MG63 (cell line): ENCODE measurements at regions not wholly inside any gene's neighbourhood (a gene's known extent, or its start where the extent isn't known, plus 50 kb on each side); places are given as distances from the start of the nearest gene placed in this dataset.
A peak's percentile ranks its signal among the peaks of the same experiment; 100 is the strongest.

ENCODE experiments used
- DNase-seq: peaks from one replicate; pipeline ENCODE4 v3.0.0-alpha.2; 2020
- H3K27me3 ChIP-seq: fragments of 250-450 bp; sonication (Bioruptor Pico); 2 replicates; pipeline ENCODE4 v1.5.1; 2020; ENCODE audit warnings: mild to moderate bottlenecking, moderate library complexity
- H3K36me3 ChIP-seq: fragments of 250-450 bp; sonication (Bioruptor Pico); 2 replicates; pipeline ENCODE4 v1.5.1; 2020; ENCODE audit warnings: mild to moderate bottlenecking, moderate library complexity
- H3K4me3 ChIP-seq: fragments of 250-450 bp; sonication (Bioruptor Pico); 2 replicates; pipeline ENCODE4 v1.5.1; 2020; ENCODE audit warnings: mild to moderate bottlenecking, moderate library complexity
- H3K9me3 ChIP-seq: fragments of 250-450 bp; sonication (Bioruptor Pico); 2 replicates; pipeline ENCODE4 v1.5.1; 2020; ENCODE audit warnings: mild to moderate bottlenecking, moderate library complexity

DNA sequence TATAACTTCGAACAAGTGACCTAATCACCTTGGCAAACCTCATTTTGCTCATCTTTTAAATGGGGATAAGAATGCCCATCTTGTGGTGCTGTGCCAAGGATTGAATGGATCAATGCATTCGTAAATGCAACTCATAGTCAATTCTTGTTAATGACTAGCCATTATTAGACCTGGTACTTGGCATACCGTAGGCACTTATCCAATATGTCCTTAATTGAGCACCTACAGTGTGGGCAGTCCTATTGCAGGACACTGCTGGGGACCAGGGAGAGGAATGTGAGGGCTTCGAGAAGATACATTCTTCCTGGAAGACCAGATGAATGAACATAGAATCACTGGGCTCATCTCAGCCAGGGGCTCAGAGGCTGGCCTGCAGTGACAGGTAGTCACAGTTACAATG lies 177.2 kb upstream of the TLE3 start:
- DNase-seq: no peak
- Histone ChIP-seq H3K9me3 (no peaks in the 10 kb centered on the region), H3K4me3 (no peak overlapping the region), H3K27me3 (peaks cover 2% of the 10 kb centered on the region), H3K36me3 (no peaks in the 10 kb centered on the region)

DNA sequence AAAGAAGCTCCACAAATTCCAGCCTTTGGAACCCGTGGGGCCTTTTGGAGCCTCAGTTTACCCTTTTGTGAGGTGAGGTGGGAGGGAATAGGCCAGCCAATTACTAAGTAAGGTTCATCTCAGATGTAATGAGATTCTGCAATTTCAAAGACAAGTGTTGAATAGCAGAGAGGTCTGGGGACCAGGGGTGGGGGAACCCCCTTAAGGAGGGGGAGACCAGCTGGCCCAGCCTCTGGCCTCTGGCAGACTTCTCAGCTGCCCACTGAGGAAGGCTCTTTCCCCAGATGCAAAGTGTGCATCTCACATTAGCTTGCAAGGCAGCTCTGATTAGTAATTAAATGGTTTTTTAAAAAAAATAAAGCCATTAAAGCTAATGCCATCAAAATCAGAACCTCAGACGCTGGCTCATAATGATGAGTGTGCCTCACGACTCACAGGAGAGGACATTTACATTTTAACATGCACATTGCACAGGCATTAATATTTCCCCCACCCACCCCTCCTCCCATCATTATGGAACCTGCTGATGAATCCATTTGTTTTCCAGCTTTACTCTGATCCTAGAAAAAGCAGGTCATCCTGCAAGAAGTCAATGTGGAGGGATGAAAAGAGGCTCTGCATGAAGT lies 176.7 kb upstream of the TLE3 start:
- H3K9me3 ChIP-seq: no peaks in the 10 kb centered on the region
- no peak for DNase-seq
- H3K4me3 ChIP-seq: no peak overlapping the region

DNA sequence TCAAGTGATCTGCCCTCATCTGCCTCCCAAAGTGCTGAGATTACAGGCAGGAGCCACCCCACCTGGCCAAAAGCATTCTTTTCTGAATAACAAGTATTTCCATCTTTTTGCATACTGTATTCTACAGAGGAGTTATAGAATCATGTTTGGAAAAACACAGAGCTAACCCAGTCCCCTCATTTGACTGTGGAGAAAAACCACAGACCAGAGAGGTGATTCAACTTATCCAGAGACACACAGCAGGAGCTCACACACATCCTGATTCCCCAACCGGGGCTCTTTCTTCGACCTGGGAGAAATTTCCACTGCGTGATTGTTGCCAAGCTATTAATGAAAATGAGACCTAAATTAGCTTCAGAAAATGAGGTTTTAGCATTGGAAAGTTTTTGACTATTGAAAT lies 176.1 kb upstream of the TLE3 start:
- peaks cover 4% of the 10 kb centered on the region for H3K27me3 ChIP-seq
- H3K9me3 ChIP-seq: no peaks in the 10 kb centered on the region
- no peak for DNase-seq
- H3K36me3 ChIP-seq: no peaks in the 10 kb centered on the region
- no peak overlapping the region for H3K4me3 ChIP-seq

More for the DNA sequence above, 176.7 kb upstream of the TLE3 start:
- peaks cover 4% of the 10 kb centered on the region for H3K27me3 ChIP-seq
- no peaks in the 10 kb centered on the region for H3K36me3 ChIP-seq

- Histone ChIP-seq H3K9me3 (no peaks in the 10 kb centered on the region), H3K27me3 (peaks cover 4% of the 10 kb centered on the region), H3K36me3 (no peaks in the 10 kb centered on the region), H3K4me3 (no peak overlapping the region)
- DNase-seq: no peak
Observed at GRCh38 chr15:70272565-70273355, 175.0 kb upstream of the TLE3 start.

DNA sequence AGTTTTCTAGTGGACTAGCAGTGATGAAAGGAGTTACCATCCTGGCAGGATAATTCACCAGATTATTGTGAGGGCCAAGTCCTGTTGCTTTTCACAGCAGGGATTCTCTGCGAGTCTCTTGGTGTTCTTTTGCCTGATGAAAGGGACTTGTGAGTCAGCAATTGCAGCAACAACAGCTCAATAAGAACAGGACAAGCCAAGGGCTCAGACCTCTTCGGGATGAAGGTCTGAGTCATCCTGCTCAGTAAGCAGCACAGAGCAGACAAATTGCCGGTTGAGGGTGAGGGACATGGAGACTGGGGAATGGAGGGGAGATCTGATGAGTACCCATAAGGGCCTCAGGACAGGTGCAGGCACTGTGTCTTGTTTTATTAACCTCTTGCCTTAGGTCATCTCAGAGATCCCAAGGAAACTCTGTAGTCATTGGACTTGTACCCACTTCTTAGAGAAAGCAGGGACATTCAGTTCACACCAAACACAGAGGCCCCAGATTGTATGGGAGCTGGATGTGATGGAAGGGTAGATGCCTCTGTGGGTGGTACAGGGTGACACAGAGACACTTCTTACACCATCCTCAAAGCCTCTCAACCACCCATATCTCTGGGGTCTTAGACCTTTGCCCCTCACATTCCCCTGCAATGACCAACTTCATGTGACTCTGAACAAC lies 173.8 kb upstream of the TLE3 start:
- Histone ChIP-seq H3K27me3 (peaks cover 4% of the 10 kb centered on the region), H3K36me3 (no peaks in the 10 kb centered on the region), H3K4me3 (no peak overlapping the region), H3K9me3 (no peaks in the 10 kb centered on the region)
- peak; percentile 93 for DNase-seq

DNA sequence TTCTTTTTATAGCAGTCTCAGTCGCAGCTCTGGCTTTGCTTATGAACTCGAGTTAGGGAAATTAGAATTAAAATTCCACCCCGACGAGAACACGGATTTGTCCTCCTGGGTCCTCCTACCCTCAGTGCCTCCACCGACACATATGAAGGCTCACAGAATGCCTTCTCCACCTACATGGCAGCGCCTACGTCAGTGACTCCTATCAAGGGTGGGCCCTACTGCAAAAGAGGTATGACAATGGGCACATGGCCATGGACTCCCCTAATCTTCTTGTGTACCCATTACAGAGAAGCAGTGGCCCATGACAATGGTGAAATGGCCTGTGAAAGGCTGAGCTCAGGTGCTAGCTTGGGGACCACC lies 173.0 kb upstream of the TLE3 start:
- no peak for DNase-seq
- H3K4me3 ChIP-seq: no peak overlapping the region
- H3K36me3 ChIP-seq: no peaks in the 10 kb centered on the region
- peaks cover 4% of the 10 kb centered on the region for H3K27me3 ChIP-seq
- no peaks in the 10 kb centered on the region for H3K9me3 ChIP-seq

- H3K36me3 ChIP-seq: no peaks in the 10 kb centered on the region
- no peak for DNase-seq
- H3K4me3 ChIP-seq: no peak overlapping the region
- no peaks in the 10 kb centered on the region for H3K9me3 ChIP-seq
- peaks cover 4% of the 10 kb centered on the region for H3K27me3 ChIP-seq
Observed at GRCh38 chr15:70269991-70270751, 172.5 kb upstream of the TLE3 start.

GRCh38 chr15:70269311-70269911 lies 171.7 kb upstream of the TLE3 start:
- no peak for DNase-seq
- Histone ChIP-seq H3K9me3 (no peaks in the 10 kb centered on the region), H3K36me3 (no peaks in the 10 kb centered on the region), H3K27me3 (peaks cover 4% of the 10 kb centered on the region), H3K4me3 (no peak overlapping the region)

DNA sequence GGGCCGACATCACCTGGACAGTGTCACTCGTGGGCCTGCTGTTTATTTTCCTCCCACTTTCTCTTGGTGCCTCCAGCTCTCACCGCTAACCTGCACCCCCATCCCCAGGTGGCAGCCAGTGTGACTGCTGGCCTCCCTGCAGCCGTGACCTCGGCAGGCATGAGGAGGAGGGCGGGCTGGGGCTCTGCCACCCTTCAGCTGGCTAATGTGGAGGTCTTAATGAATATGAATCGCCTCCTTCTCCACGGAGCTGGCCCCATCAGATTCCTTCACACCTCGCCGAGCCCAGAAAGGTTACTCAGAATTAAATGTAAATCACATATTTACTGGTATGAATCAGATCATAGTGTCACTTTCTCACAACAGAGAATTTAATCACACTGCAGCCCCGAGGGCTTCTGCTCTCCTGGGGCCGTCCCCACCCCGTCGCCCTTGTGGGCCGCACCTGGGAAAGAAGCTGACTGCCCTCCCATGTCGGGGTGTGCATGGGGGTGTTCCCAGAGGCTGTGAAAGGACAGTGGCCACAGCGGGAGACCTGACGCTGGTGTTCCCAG lies 171.1 kb upstream of the TLE3 start:
- Histone ChIP-seq H3K4me3 (no peak overlapping the region), H3K9me3 (no peaks in the 10 kb centered on the region), H3K36me3 (no peaks in the 10 kb centered on the region), H3K27me3 (peaks cover 4% of the 10 kb centered on the region)
- DNase-seq: no peak

DNA sequence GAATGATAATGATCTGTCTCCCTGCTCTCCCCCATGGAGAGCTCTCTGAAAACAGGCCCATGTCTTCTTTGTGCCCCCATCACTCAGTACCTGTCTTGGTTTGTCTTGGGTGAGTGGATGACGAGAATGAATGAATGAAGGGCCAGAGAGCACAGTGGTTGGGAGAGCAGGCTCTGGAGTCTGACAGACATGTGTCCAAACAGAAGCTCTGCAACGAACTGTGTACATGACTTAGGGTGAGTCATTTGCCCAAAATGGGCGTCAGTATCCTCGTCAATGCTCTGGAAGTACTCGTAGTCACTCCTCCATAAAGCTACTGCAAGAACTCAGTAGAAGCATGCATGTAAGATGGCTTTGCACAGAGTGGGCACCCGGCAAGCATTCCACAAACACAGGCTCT lies 170.2 kb upstream of the TLE3 start:
- H3K36me3 ChIP-seq: no peaks in the 10 kb centered on the region
- no peak overlapping the region for H3K4me3 ChIP-seq
- no peaks in the 10 kb centered on the region for H3K9me3 ChIP-seq
- H3K27me3 ChIP-seq: peaks cover 4% of the 10 kb centered on the region
- DNase-seq: peak; percentile 36

DNA sequence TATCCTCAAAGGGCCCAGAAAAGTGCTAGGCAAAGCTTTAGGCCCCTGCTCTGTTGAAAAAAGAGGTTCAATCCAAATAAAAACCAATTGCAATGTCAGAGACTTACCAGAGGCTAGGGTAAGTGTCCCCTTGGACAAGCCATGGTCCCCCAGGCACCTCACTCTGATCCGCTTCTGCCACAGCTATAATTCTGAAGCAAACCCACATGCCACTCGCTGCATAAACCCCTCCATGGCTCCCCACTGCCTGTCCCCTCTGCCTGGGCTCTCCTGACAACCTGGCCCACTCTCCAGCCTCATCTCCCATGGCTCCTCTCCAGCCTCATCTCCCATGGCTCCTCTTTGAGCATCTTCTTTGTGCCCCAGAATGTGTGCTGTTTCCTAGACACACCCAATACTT lies 169.6 kb upstream of the TLE3 start:
- Histone ChIP-seq H3K36me3 (no peaks in the 10 kb centered on the region), H3K4me3 (no peak overlapping the region), H3K9me3 (no peaks in the 10 kb centered on the region), H3K27me3 (peaks cover 4% of the 10 kb centered on the region)
- DNase-seq: no peak

- H3K9me3 ChIP-seq: no peaks in the 10 kb centered on the region
- H3K4me3 ChIP-seq: no peak overlapping the region
- H3K27me3 ChIP-seq: peaks cover 4% of the 10 kb centered on the region
- no peak for DNase-seq
- no peaks in the 10 kb centered on the region for H3K36me3 ChIP-seq
Observed at GRCh38 chr15:70266412-70267121, 168.8 kb upstream of the TLE3 start.

GRCh38 chr15:70265986-70266385 lies 168.3 kb upstream of the TLE3 start:
- no peaks in the 10 kb centered on the region for H3K36me3 ChIP-seq
- H3K9me3 ChIP-seq: no peaks in the 10 kb centered on the region
- no peak for DNase-seq
- peaks cover 4% of the 10 kb centered on the region for H3K27me3 ChIP-seq
- H3K4me3 ChIP-seq: no peak overlapping the region

DNA sequence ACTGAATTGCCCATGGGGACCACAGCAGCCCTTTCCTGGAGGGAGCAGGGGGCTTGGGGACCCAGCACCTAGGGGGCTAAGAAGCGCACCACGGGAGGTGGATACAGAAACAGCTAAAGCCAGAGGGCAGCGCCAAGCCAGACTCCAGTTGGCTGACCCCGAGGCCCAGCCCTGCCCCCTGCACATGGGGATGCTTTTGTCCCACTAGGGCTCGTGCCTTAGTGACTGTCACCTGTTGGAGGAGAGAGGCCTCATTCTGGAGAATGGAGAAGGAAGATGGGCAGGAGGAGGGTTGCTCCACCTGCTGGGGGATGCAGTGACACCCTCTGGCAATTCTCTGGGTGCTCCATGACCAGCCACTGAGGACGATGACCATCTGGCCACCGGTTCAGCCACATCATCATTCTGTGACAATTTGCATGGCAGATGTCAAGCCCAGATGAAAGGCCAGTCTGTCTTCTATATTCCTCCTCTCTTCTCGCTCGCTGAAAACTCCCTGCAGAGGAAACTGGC lies 167.8 kb upstream of the TLE3 start:
- DNase-seq: no peak
- no peaks in the 10 kb centered on the region for H3K36me3 ChIP-seq
- H3K9me3 ChIP-seq: no peaks in the 10 kb centered on the region
- H3K4me3 ChIP-seq: no peak overlapping the region
- peaks cover 4% of the 10 kb centered on the region for H3K27me3 ChIP-seq

DNA sequence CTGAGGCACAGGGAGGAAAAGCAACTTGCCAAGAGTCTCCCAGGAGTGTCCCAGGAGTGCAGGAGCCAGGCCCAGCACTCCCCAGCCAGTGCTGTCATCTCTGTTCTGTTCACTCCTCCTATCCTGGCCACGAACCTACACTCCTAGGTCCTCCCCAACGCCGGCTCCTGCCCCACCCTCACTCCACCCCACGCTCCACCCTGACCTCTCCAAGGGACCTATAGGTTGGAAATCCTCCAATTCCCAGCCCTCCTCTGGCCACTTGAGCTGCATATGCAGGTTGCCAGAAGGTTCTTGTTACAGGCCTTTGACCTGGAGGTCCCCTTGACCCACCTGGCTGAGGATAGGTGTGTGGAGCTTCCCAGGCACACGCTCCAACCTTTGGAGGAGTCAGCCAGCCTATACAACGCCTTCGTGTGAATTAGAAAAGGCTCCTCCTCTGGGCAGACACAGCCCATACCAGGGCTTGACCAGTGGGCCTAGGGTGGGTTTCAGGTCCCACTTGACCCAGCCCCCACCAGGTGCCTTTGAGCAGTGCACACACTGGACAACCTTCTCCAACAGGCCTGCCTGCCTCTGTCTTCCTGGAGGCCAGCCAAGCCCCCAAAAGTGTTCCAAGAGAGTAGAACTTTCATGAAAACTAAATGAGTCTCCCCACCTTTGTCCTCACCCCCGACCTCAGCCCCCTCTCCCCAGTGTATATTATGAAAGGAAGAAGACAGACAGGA lies 167.2 kb upstream of the TLE3 start:
- no peaks in the 10 kb centered on the region for H3K9me3 ChIP-seq
- H3K27me3 ChIP-seq: peaks cover 2% of the 10 kb centered on the region
- no peak for DNase-seq
- no peaks in the 10 kb centered on the region for H3K36me3 ChIP-seq
- no peak overlapping the region for H3K4me3 ChIP-seq
